ENCODE measurements at regions not wholly inside any gene's neighbourhood (a gene's known extent, or its start where the extent isn't known, plus 50 kb on each side); places are given as distances from the start of the nearest gene placed in this dataset.

DNA sequence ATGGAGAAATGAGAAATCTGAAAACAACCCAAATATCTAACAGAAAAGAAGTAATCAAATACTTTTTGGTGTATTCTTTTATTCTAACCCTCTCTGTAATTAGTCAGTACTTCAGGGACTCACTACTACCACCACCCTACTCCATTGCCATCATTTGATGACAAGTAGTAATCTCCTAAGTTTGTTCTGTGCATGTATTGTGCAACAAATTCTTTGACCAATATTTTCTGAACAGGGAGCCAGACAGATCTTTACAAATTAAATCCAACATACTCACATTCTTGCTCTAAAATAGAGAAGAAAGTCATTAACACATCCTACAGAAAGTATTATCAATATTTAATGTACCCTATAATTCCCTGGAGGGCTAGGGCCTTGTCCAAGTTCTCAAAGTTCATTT lies 1416.4 kb downstream of the DSC3 start:
- H3K27me3 ChIP-seq (ENCODE audit: control insufficient read depth in 3 of 3, insufficient read depth in 3 of 3, low read length in 2 of 3): no peaks in the 10 kb centered on the region
- H3K36me3 ChIP-seq (ENCODE audit: control insufficient read depth in 4 of 4, insufficient read depth in 4 of 4, low read length in 4 of 4): no peaks in the 10 kb centered on the region
- DNase-seq (no peak), ATAC-seq (ENCODE audit: insufficient read depth, low FRiP score) (no peak)
- H3K9ac ChIP-seq (ENCODE audit: insufficient read depth in 1 of 2, low read length in 2 of 2): no peak overlapping the region
- no peak overlapping the region for H3K27ac ChIP-seq (ENCODE audit: low read depth in 1 of 2, low read length in 1 of 2)
- no peak overlapping the region for H3K4me3 ChIP-seq
- H3K9me3 ChIP-seq (ENCODE audit: control insufficient read depth in 4 of 4, insufficient read depth in 3 of 4, low read length in 3 of 4): no peaks in the 10 kb centered on the region
- H3K4me1 ChIP-seq (ENCODE audit: control insufficient read depth in 5 of 5, insufficient read depth in 5 of 5, low read length in 5 of 5): no peaks in the 10 kb centered on the region
- TF ChIP-seq, protein P1, sequence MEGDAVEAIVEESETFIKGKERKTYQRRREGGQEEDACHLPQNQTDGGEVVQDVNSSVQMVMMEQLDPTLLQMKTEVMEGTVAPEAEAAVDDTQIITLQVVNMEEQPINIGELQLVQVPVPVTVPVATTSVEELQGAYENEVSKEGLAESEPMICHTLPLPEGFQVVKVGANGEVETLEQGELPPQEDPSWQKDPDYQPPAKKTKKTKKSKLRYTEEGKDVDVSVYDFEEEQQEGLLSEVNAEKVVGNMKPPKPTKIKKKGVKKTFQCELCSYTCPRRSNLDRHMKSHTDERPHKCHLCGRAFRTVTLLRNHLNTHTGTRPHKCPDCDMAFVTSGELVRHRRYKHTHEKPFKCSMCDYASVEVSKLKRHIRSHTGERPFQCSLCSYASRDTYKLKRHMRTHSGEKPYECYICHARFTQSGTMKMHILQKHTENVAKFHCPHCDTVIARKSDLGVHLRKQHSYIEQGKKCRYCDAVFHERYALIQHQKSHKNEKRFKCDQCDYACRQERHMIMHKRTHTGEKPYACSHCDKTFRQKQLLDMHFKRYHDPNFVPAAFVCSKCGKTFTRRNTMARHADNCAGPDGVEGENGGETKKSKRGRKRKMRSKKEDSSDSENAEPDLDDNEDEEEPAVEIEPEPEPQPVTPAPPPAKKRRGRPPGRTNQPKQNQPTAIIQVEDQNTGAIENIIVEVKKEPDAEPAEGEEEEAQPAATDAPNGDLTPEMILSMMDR (IDR thresholded peaks at IDR 0.05; ENCODE audit: control extremely low read depth, extremely low read depth): no peak

DNA sequence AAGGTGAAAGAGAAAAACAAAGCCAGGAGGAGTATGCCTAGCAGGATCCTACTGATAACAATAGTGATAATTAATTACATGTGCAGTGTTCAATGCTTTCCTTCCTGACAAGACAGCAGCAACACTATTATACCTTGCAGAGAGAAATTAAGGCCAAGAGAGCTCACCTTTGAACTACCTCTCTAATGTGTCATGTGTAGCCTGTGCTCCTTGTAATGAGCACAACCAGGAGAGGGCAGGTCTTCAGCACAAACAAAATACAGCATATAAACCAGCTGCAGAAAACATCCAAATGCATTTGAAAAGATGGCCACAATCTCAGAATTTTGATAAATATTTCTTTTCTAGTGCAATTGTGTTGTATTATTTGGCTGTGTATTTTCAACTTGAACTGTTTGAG lies 1425.7 kb downstream of the DSC3 start:
- no peaks in the 10 kb centered on the region for H3K9me3 ChIP-seq (ENCODE audit: control insufficient read depth in 4 of 4, insufficient read depth in 3 of 4, low read length in 3 of 4)
- H3K27ac ChIP-seq (ENCODE audit: low read depth in 1 of 2, low read length in 1 of 2): no peak overlapping the region
- TF ChIP-seq, protein P1 (IDR thresholded peaks at IDR 0.05; ENCODE audit: control extremely low read depth, extremely low read depth): no peak
- ATAC-seq (ENCODE audit: insufficient read depth, low FRiP score): no peak
- no peak overlapping the region for H3K9ac ChIP-seq (ENCODE audit: insufficient read depth in 1 of 2, low read length in 2 of 2)
- H3K27me3 ChIP-seq (ENCODE audit: control insufficient read depth in 3 of 3, insufficient read depth in 3 of 3, low read length in 2 of 3): no peaks in the 10 kb centered on the region
- H3K36me3 ChIP-seq (ENCODE audit: control insufficient read depth in 4 of 4, insufficient read depth in 4 of 4, low read length in 4 of 4): no peaks in the 10 kb centered on the region
- H3K4me3 ChIP-seq: no peak overlapping the region
- no peak for DNase-seq
- peaks cover 0 to 3% (median 0%) of the 10 kb centered on the region in 5 donors for H3K4me1 ChIP-seq (ENCODE audit: control insufficient read depth in 5 of 5, insufficient read depth in 5 of 5, low read length in 5 of 5)

DNA sequence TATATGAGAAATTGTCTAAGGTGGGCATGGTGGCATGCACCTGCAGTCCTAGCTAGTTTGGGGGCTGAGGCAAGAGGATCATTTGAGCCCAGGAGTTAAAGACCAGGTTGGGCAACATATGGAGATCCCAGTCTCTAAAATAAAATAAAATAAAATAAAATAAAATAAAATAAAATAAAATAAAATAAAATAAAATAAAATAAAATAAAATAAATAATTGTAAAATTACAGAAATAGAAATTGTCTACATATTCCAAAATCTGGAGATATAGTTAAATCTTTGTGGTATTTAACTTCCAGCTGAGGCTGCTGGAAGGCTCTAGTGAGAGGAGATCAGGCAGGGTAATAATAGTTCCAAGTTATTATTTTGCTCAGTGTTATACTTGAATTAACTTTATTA lies 1432.1 kb upstream of the CDH2 start:
- Histone ChIP-seq H3K9ac (ENCODE audit: insufficient read depth in 1 of 2, low read length in 2 of 2) (no peak overlapping the region), H3K4me1 (ENCODE audit: control insufficient read depth in 5 of 5, insufficient read depth in 5 of 5, low read length in 5 of 5) (no peaks in the 10 kb centered on the region), H3K4me3 (no peak overlapping the region), H3K9me3 (ENCODE audit: control insufficient read depth in 4 of 4, insufficient read depth in 3 of 4, low read length in 3 of 4) (peaks cover 0 to 6% (median 0%) of the 10 kb centered on the region in 4 donors), H3K27me3 (ENCODE audit: control insufficient read depth in 3 of 3, insufficient read depth in 3 of 3, low read length in 2 of 3) (no peaks in the 10 kb centered on the region), H3K27ac (ENCODE audit: low read depth in 1 of 2, low read length in 1 of 2) (no peak overlapping the region), H3K36me3 (ENCODE audit: control insufficient read depth in 4 of 4, insufficient read depth in 4 of 4, low read length in 4 of 4) (no peaks in the 10 kb centered on the region)
- TF ChIP-seq, protein P1 (IDR thresholded peaks at IDR 0.05; ENCODE audit: control extremely low read depth, extremely low read depth): no peak
- ATAC-seq (ENCODE audit: insufficient read depth, low FRiP score) (no peak), DNase-seq (no peak)

DNA sequence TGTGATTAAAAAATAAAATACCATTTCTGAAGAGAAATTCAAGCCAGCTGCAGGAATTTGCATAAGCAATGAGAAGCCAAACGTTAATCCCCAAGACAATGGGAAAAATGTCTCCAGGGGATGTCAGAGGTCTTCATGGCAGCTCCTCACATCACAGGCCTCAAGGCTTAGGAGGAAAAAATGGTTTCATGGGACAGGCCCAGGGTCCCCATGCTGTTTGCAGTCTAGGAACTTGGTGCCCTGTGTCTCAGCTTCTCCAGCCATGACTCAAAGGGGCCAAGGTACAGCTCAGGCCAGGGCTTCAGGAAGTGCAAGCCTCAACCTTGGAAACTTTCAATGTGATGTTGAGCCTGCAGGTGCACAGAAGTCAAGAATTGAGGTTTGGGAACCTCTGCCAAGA lies 1428.4 kb upstream of the CDH2 start:
- ATAC-seq (ENCODE audit: insufficient read depth, low FRiP score): no peak
- TF ChIP-seq, protein P1 (IDR thresholded peaks at IDR 0.05; ENCODE audit: control extremely low read depth, extremely low read depth): no peak
- H3K9me3 ChIP-seq (ENCODE audit: control insufficient read depth in 4 of 4, insufficient read depth in 3 of 4, low read length in 3 of 4): peaks cover 0 to 6% (median 0%) of the 10 kb centered on the region in 4 donors
- H3K36me3 ChIP-seq (ENCODE audit: control insufficient read depth in 4 of 4, insufficient read depth in 4 of 4, low read length in 4 of 4): no peaks in the 10 kb centered on the region
- no peak overlapping the region for H3K9ac ChIP-seq (ENCODE audit: insufficient read depth in 1 of 2, low read length in 2 of 2)
- 71 to 72% methylated on average over 1 of the region's 1 CpG for WGBS, 2 donors
- DNase-seq: no peak
- H3K4me3 ChIP-seq: no peak overlapping the region
- H3K27me3 ChIP-seq (ENCODE audit: control insufficient read depth in 3 of 3, insufficient read depth in 3 of 3, low read length in 2 of 3): no peaks in the 10 kb centered on the region
- no peak overlapping the region for H3K27ac ChIP-seq (ENCODE audit: low read depth in 1 of 2, low read length in 1 of 2)
- no peaks in the 10 kb centered on the region for H3K4me1 ChIP-seq (ENCODE audit: control insufficient read depth in 5 of 5, insufficient read depth in 5 of 5, low read length in 5 of 5)

Measured in lung (tissue), 11 donors.